NCI-H2171 treated with DMSO at 0.1 percent for 48 hours (cell line): ENCODE measurements at regions not wholly inside any gene's neighbourhood (a gene's known extent, or its start where the extent isn't known, plus 50 kb on each side); places are given as distances from the start of the nearest gene placed in this dataset.

Experiments used
- DNase-seq: peaks from one replicate; lab custom pipeline; 2025; lab: John Stamatoyannopoulos, UW

GRCh38 chr3:193929921-193930646, 205.9 kb upstream of the HES1 start:
- no peak for DNase-seq

GRCh38 chr3:193932136-193932535, 203.8 kb upstream of the HES1 start:
- no peak for DNase-seq

- no peak for DNase-seq
These were observed 203.4 kb upstream of the HES1 start for GRCh38 chr3:193932576-193932975.

GRCh38 chr3:193933451-193933850, 202.5 kb upstream of the HES1 start:
- no peak for DNase-seq

- DNase-seq: no peak
These were observed 200.0 kb upstream of the HES1 start for GRCh38 chr3:193935916-193936315.

GRCh38 chr3:193938613-193939012, 197.3 kb upstream of the HES1 start:
- DNase-seq: no peak

- DNase-seq: no peak
These were observed 196.4 kb upstream of the HES1 start for GRCh38 chr3:193939527-193939926.

GRCh38 chr3:193940526-193940925, 195.4 kb upstream of the HES1 start:
- DNase-seq: no peak

GRCh38 chr3:193941486-193941885, 194.5 kb upstream of the HES1 start:
- DNase-seq: no peak

- DNase-seq: no peak
These were observed 193.4 kb upstream of the HES1 start for GRCh38 chr3:193942516-193943055.

- no peak for DNase-seq
These were observed 192.7 kb upstream of the HES1 start for GRCh38 chr3:193943200-193943599.

- DNase-seq: no peak
These were observed 192.0 kb upstream of the HES1 start for GRCh38 chr3:193943851-193944517.

GRCh38 chr3:193944518-193944884, 191.4 kb upstream of the HES1 start:
- no peak for DNase-seq

- DNase-seq: no peak
These were observed 190.8 kb upstream of the HES1 start for GRCh38 chr3:193945143-193945542.

- DNase-seq: no peak
These were observed 189.0 kb upstream of the HES1 start for GRCh38 chr3:193946945-193947344.

- DNase-seq: no peak
These were observed 188.4 kb upstream of the HES1 start for GRCh38 chr3:193947596-193947995.

GRCh38 chr3:193948459-193948858, 187.5 kb upstream of the HES1 start:
- peak; percentile 14 for DNase-seq

GRCh38 chr3:193951859-193952258, 184.1 kb upstream of the HES1 start:
- no peak for DNase-seq

GRCh38 chr3:193954752-193955151, 181.2 kb upstream of the HES1 start:
- DNase-seq: no peak

- DNase-seq: no peak
These were observed 180.2 kb upstream of the HES1 start for GRCh38 chr3:193955719-193956118.

- DNase-seq: no peak
These were observed 176.1 kb upstream of the HES1 start for GRCh38 chr3:193959861-193960260.

- no peak for DNase-seq
These were observed 175.3 kb upstream of the HES1 start for GRCh38 chr3:193960487-193961274.
